ENCODE measurements at regions not wholly inside any gene's neighbourhood (a gene's known extent, or its start where the extent isn't known, plus 50 kb on each side); places are given as distances from the start of the nearest gene placed in this dataset.

DNA sequence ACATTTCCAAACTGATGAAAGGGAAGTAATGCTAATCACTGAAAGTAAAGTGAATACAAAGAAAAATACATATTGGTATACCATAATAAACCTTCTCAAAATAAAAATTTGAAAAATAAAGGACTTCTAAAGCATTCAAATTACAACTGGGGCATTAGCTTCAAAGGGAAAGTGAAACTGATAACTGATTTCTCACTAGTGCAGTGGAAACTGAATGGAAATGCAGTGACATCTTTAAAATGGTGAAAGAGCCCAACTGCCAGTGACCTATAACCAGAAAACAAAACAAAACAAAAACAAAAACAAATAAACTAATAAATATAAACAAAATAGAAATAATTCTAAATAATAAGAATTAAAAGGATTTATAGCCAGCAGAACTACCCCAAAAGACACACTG, 297.5 kb upstream of the GRIN3A start:
- TF ChIP-seq, protein P1, sequence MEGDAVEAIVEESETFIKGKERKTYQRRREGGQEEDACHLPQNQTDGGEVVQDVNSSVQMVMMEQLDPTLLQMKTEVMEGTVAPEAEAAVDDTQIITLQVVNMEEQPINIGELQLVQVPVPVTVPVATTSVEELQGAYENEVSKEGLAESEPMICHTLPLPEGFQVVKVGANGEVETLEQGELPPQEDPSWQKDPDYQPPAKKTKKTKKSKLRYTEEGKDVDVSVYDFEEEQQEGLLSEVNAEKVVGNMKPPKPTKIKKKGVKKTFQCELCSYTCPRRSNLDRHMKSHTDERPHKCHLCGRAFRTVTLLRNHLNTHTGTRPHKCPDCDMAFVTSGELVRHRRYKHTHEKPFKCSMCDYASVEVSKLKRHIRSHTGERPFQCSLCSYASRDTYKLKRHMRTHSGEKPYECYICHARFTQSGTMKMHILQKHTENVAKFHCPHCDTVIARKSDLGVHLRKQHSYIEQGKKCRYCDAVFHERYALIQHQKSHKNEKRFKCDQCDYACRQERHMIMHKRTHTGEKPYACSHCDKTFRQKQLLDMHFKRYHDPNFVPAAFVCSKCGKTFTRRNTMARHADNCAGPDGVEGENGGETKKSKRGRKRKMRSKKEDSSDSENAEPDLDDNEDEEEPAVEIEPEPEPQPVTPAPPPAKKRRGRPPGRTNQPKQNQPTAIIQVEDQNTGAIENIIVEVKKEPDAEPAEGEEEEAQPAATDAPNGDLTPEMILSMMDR (IDR thresholded peaks at IDR 0.05) = no peak
- TF ChIP-seq POLR2A (IDR thresholded peaks at IDR 0.05) = no peak
- TF ChIP-seq POLR2AphosphoS5 (IDR thresholded peaks at IDR 0.05) = no peak

Measured in prostate gland (tissue), 2 donors.